HG02588 (cell line): ENCODE measurements at regions not wholly inside any gene's neighbourhood (a gene's known extent, or its start where the extent isn't known, plus 50 kb on each side); places are given as distances from the start of the nearest gene placed in this dataset.

Experiments
- ATAC-seq: cut with Tn5 transposase; IDR thresholded peaks from one replicate; pipeline ENCODE4 v1.9.1; 2021; ENCODE audit warnings: mild to moderate bottlenecking, moderate library complexity; ENCODE audit not compliant: unreplicated experiment

GRCh38 chr2:117762454-117762853, 52.0 kb upstream of the DDX18 start:
- no peak for ATAC-seq

DNA sequence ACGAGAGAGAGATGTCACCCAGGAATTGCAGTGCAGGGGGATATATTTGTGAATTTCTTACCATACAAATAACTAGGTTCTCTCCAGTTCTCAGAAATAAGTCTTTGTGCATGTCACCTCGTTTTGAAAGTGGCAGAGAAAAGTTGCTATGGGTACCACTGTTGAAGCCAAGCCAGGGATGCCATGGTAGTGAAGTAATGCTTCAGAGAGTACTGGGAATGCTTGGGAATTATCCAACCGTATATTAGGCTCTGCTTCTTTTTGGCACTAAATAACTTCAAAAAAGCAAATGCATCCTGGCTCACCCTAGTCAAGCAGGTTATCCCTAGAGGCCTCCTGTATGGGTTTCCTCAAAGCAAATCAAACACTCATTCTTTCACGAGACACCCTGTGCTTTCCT, 50.7 kb upstream of the DDX18 start:
- no peak for ATAC-seq
